ENCODE measurements at regions not wholly inside any gene's neighbourhood (a gene's known extent, or its start where the extent isn't known, plus 50 kb on each side); places are given as distances from the start of the nearest gene placed in this dataset.

DNA sequence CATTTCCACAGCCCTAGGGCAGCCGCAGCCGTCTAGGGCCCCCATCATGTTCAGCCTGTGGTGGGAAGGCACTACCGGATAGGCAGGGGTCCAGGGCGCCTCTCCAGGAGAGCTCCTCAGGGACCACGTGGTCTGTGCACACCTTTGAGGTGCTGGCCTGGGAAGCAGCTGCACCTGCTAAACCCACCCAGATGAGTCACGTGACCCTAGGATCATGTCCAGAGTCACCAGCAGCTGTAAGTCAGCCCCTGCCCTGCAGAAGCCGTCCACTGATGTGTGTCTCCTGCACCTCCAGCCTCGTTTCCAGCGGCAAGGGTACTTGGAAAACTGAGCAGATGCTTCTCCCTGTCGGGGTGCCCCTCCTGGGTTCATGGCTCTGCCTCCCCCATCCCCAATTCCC lies 682.6 kb upstream of the SALL3 start:
- no peaks in the 10 kb centered on the region for H3F3A ChIP-seq (ENCODE audit: insufficient read depth, low read length, poor library complexity, severe bottlenecking)
- H3K27me3 ChIP-seq (ENCODE audit: insufficient read depth, low read depth, low read length): no peaks in the 10 kb centered on the region
- no peak overlapping the region for H3K9ac ChIP-seq (ENCODE audit: low read length)
- TF ChIP-seq, protein P1, sequence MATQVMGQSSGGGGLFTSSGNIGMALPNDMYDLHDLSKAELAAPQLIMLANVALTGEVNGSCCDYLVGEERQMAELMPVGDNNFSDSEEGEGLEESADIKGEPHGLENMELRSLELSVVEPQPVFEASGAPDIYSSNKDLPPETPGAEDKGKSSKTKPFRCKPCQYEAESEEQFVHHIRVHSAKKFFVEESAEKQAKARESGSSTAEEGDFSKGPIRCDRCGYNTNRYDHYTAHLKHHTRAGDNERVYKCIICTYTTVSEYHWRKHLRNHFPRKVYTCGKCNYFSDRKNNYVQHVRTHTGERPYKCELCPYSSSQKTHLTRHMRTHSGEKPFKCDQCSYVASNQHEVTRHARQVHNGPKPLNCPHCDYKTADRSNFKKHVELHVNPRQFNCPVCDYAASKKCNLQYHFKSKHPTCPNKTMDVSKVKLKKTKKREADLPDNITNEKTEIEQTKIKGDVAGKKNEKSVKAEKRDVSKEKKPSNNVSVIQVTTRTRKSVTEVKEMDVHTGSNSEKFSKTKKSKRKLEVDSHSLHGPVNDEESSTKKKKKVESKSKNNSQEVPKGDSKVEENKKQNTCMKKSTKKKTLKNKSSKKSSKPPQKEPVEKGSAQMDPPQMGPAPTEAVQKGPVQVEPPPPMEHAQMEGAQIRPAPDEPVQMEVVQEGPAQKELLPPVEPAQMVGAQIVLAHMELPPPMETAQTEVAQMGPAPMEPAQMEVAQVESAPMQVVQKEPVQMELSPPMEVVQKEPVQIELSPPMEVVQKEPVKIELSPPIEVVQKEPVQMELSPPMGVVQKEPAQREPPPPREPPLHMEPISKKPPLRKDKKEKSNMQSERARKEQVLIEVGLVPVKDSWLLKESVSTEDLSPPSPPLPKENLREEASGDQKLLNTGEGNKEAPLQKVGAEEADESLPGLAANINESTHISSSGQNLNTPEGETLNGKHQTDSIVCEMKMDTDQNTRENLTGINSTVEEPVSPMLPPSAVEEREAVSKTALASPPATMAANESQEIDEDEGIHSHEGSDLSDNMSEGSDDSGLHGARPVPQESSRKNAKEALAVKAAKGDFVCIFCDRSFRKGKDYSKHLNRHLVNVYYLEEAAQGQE (IDR thresholded peaks at IDR 0.05; ENCODE audit: borderline replicate concordance): no peak
- TF ChIP-seq MXI1 (conservative IDR thresholded peaks at IDR 0.05; ENCODE audit: poor library complexity, severe bottlenecking) (no peak), TAF1 (IDR thresholded peaks at IDR 0.05; ENCODE audit: low read depth) (no peak), SMC3 (conservative IDR thresholded peaks at IDR 0.05; ENCODE audit: poor library complexity) (no peak), RAD21 (conservative IDR thresholded peaks at IDR 0.05) (no peak), EP300 (conservative IDR thresholded peaks at IDR 0.05; ENCODE audit: poor library complexity, severe bottlenecking) (no peak), POLR2AphosphoS5 (IDR thresholded peaks at IDR 0.05) (no peak), EZH2 (IDR thresholded peaks at IDR 0.05; ENCODE audit: borderline replicate concordance, insufficient read depth, low read length, poor library complexity, severe bottlenecking) (no peak)
- TF ChIP-seq, protein P2, sequence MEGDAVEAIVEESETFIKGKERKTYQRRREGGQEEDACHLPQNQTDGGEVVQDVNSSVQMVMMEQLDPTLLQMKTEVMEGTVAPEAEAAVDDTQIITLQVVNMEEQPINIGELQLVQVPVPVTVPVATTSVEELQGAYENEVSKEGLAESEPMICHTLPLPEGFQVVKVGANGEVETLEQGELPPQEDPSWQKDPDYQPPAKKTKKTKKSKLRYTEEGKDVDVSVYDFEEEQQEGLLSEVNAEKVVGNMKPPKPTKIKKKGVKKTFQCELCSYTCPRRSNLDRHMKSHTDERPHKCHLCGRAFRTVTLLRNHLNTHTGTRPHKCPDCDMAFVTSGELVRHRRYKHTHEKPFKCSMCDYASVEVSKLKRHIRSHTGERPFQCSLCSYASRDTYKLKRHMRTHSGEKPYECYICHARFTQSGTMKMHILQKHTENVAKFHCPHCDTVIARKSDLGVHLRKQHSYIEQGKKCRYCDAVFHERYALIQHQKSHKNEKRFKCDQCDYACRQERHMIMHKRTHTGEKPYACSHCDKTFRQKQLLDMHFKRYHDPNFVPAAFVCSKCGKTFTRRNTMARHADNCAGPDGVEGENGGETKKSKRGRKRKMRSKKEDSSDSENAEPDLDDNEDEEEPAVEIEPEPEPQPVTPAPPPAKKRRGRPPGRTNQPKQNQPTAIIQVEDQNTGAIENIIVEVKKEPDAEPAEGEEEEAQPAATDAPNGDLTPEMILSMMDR (IDR thresholded peaks at IDR 0.05; ENCODE audit: poor library complexity, severe bottlenecking): no peak
- no peak overlapping the region for H3K4me3 ChIP-seq (ENCODE audit: low read length)
- no peaks in the 10 kb centered on the region for H4K20me1 ChIP-seq (ENCODE audit: insufficient read depth)
- no peak overlapping the region for H3K4me2 ChIP-seq (ENCODE audit: low read length)
- H3K9me2 ChIP-seq (ENCODE audit: insufficient read depth, low read length): no peaks in the 10 kb centered on the region
- no peaks in the 10 kb centered on the region for H3K79me2 ChIP-seq (replicated peaks; ENCODE audit: insufficient read depth, low read length)
- no peak overlapping the region for H3K27ac ChIP-seq (ENCODE audit: low read length)
- no peaks in the 10 kb centered on the region for H3K36me3 ChIP-seq (ENCODE audit: insufficient read depth, low read length)
- no peaks in the 10 kb centered on the region for H3K9me3 ChIP-seq (ENCODE audit: low read length)
- H2AFZ ChIP-seq (ENCODE audit: low read depth, low read length): no peak overlapping the region

DNA sequence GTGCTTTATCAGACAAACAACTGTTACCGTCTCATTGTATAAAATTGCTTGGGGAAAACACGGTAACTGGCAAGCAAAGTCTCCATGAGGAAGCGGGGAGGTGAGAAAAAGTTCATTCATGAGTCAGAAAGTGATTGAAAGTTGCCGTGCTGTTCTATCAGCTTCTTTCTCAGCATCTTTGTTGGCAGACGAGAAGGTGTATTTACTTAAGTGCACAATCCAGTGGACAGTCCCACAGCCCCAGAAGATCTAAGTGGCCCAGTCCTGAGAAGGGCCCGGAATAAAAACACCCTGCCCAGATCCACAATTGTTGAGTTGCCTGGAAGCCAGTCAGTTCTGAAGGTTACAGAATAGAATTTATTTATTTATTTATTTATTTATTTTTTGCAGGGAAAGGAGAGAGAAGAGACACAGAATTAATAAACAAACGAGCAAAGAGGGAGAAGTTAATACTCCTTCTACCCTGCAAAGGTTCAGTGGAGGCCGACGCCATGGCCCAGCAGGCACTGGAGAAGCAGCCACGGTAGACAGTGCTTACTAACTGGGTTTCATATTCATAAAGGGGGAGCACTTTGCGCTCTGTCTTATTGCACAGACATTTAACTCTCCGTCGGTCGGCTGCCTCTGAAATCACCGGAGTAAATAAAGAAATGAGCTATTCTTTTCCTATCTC lies 676.0 kb upstream of the SALL3 start:
- Histone ChIP-seq H3K27me3 (ENCODE audit: insufficient read depth, low read depth, low read length) (no peaks in the 10 kb centered on the region), H3K4me3 (ENCODE audit: low read length) (no peak overlapping the region), H2AFZ (ENCODE audit: low read depth, low read length) (no peak overlapping the region), H3F3A (ENCODE audit: insufficient read depth, low read length, poor library complexity, severe bottlenecking) (no peaks in the 10 kb centered on the region), H3K9me3 (ENCODE audit: low read length) (no peaks in the 10 kb centered on the region), H3K79me2 (replicated peaks; ENCODE audit: insufficient read depth, low read length) (no peaks in the 10 kb centered on the region), H3K27ac (ENCODE audit: low read length) (no peak overlapping the region), H4K20me1 (ENCODE audit: insufficient read depth) (no peaks in the 10 kb centered on the region), H3K36me3 (ENCODE audit: insufficient read depth, low read length) (no peaks in the 10 kb centered on the region), H3K4me2 (ENCODE audit: low read length) (no peak overlapping the region), H3K9me2 (ENCODE audit: insufficient read depth, low read length) (no peaks in the 10 kb centered on the region), H3K9ac (ENCODE audit: low read length) (no peak overlapping the region)
- no peak for TF ChIP-seq SMC3 (conservative IDR thresholded peaks at IDR 0.05; ENCODE audit: poor library complexity)
- TF ChIP-seq EZH2 (IDR thresholded peaks at IDR 0.05; ENCODE audit: borderline replicate concordance, insufficient read depth, low read length, poor library complexity, severe bottlenecking): no peak
- TF ChIP-seq MXI1 (conservative IDR thresholded peaks at IDR 0.05; ENCODE audit: poor library complexity, severe bottlenecking): no peak
- no peak for TF ChIP-seq RAD21 (conservative IDR thresholded peaks at IDR 0.05)
- TF ChIP-seq POLR2AphosphoS5 (IDR thresholded peaks at IDR 0.05): no peak
- TF ChIP-seq, protein P1 (IDR thresholded peaks at IDR 0.05; ENCODE audit: borderline replicate concordance): no peak
- TF ChIP-seq, protein P2 (IDR thresholded peaks at IDR 0.05; ENCODE audit: poor library complexity, severe bottlenecking): no peak
